HCT116 (cell line): ENCODE measurements at regions not wholly inside any gene's neighbourhood (a gene's known extent, or its start where the extent isn't known, plus 50 kb on each side); places are given as distances from the start of the nearest gene placed in this dataset.

Experiments
- CTCF ChIP-seq, 3 experiments: fragments of 200-600 bp in 1 of 3; sonication (generic) in 1 of 3; IDR thresholded peaks in 2 of 3; conservative IDR thresholded peaks in 1 of 3; 2 replicates each; pipeline ENCODE4 v1.5.1; 2012 to 2017; ENCODE audit warnings: low read depth in 2 of 3, low read length in 2 of 3, antibody characterized with exemption in 1 of 3, borderline replicate concordance in 1 of 3, control low read depth in 1 of 3, mild to moderate bottlenecking in 1 of 3, mixed read lengths in 1 of 3, mixed run types in 1 of 3, moderate library complexity in 1 of 3; ENCODE audit not compliant: insufficient read depth in 1 of 3
- ELF1 ChIP-seq: IDR thresholded peaks from 2 replicates; pipeline ENCODE4 v1.6.1; 2012; ENCODE audit warnings: low read depth, borderline replicate concordance
- EZH2 ChIP-seq: fragments of 200-600 bp; sonication (generic); IDR thresholded peaks from 2 replicates; pipeline ENCODE4 v1.6.1; 2017; ENCODE audit warnings: antibody characterized with exemption, mixed run types
- POLR2A ChIP-seq: IDR thresholded peaks from 2 replicates; pipeline ENCODE4 v1.7.0; 2011; ENCODE audit warnings: borderline replicate concordance; ENCODE audit not compliant: insufficient read depth, insufficient read length; ENCODE audit errors: extremely low read depth
- SP1 ChIP-seq: IDR thresholded peaks from 2 replicates; pipeline ENCODE4 v1.6.1; 2012; ENCODE audit warnings: low read depth
- TCF7L2 ChIP-seq: IDR thresholded peaks from 2 replicates; pipeline ENCODE4 v1.7.0; 2011; ENCODE audit warnings: borderline replicate concordance, inconsistent platforms; ENCODE audit not compliant: insufficient read depth, insufficient read length; ENCODE audit errors: extremely low read depth
- ZNF274 ChIP-seq: fragments of 200-500 bp; sonication (Bioruptor generic); IDR thresholded peaks from 2 replicates; pipeline ENCODE4 v1.6.1; 2014; ENCODE audit warnings: mild to moderate bottlenecking, low read depth, low read length, inconsistent platforms
- TF ChIP-seq, protein P1 (sequence below): IDR thresholded peaks from 2 replicates; pipeline ENCODE4 v1.6.1; 2012

DNA sequence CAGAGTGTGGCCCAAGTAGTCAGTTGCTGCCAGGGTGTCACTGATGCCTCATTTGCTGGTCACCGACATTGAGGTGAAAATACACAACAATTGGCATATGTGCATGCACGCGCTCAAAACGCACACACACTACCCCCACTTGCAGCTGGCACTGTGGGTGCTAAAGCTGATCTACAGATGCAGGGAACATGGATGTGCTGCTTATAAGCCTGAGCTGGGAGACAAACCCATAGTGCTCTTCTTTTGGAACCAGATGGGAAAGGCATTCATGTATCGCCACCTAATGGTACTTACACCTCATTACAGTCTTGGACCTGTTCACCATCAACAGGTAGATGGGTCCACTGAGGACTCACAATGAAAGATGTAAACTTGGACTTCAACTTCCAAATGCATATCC, 70.3 kb upstream of the CAMK1G start:
- TF ChIP-seq, protein P1, sequence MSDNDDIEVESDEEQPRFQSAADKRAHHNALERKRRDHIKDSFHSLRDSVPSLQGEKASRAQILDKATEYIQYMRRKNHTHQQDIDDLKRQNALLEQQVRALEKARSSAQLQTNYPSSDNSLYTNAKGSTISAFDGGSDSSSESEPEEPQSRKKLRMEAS: no peak
- no peak for TF ChIP-seq POLR2A
- TF ChIP-seq CTCF (IDR thresholded peaks at IDR 0.05 in 2 of 3, conservative IDR thresholded peaks at IDR 0.05 in 1 of 3; ENCODE audit: borderline replicate concordance in 1 of 3, insufficient read depth in 1 of 3, low read depth in 2 of 3, low read length in 2 of 3): peak; percentile 42 to 82 (median 75); a peak in 5 of 6 replicates
- no peak for TF ChIP-seq ELF1
- no peak for TF ChIP-seq EZH2
- TF ChIP-seq ZNF274: no peak
- no peak for TF ChIP-seq TCF7L2
- TF ChIP-seq SP1: no peak
